ENCODE measurements at regions not wholly inside any gene's neighbourhood (a gene's known extent, or its start where the extent isn't known, plus 50 kb on each side); places are given as distances from the start of the nearest gene placed in this dataset.
"Not testable (repeated sequence)": the region's sequence is repeated elsewhere in the genome, so short reads cannot be mapped to it uniquely, and the experiment has no call there.

DNA sequence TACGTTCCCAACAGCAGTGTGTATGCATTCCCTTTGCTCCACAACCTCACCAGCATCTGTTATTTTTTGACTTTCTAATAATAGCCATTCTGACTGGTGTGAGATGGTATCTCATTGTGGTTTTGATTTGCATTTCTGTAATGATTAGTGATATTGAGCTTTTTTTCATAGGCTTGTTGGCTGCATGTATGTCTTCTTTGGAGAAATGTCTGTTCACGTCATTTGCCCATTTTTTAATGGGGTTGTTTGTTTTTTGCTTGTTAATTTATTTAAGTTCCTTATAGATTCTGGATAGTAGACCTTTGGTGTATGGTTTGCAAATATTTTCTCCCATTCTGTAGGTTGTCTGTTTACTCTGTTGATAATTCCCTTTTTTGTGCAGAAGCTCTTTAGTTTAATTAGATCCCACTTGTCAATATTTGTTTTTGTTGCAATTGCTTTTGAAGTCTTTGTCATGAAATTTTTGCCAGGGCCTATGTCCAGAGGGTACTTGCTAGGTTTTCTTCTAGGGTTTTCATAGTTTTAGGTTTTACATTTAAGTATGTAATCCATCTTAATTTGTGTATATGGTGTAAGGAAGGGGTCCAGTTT is 141.5 kb upstream of the PGRMC2 start:
- not testable (repeated sequence) for H3K36me3 Mint-ChIP-seq (ENCODE audit: insufficient read depth, unreplicated experiment); H3K27ac Mint-ChIP-seq (ENCODE audit: low read depth, unreplicated experiment); DNase-seq (ENCODE audit: unreplicated experiment); H3K27me3 Mint-ChIP-seq (ENCODE audit: insufficient read depth, unreplicated experiment); H3K9me3 Mint-ChIP-seq (ENCODE audit: unreplicated experiment); H3K4me3 Mint-ChIP-seq (ENCODE audit: unreplicated experiment); BruUV-seq (replicated peaks)
- H3K4me1 Mint-ChIP-seq (ENCODE audit: insufficient read depth, unreplicated experiment) = peaks cover 19% of the 10 kb centered on the region
- CTCF ChIA-PET = interaction anchor here (0.6 to 4.7 kb wide), 8 partner anchors 10 to 237 kb away, joined by 3 to 21 read pairs (median 4); no protein-coding TSS in a partner anchor
- intact Hi-C loops (cut with micrococcal nuclease) = loop anchor here (5.0 to 10.0 kb wide), 2 partner anchors 142 to 204 kb away; partner anchors contain the start of gene PGRMC2
- POLR2A ChIA-PET = interaction anchor here (1.1 to 4.8 kb wide), 2 partner anchors 42 to 137 kb away, joined by 3 to 45 read pairs; no protein-coding TSS in a partner anchor

DNA sequence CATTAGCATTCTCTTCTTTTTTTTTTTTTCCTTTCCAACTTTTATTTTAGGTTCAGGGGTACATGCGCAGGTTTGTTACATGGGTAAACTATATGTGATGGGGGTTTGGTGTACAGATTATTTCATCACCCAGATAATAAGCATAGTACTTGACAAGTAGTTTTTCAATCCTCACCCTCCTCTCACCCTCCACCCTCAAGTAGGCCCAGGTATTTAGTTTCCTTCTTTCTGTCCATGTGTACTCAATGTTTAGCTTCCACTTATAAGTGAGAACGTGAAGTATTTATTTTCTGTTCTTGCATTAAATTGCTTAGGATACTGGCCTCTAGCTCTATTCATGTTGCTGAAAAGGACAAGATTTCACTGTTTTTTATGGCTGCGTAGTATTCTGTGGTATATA is 140.8 kb upstream of the PGRMC2 start:
- intact Hi-C loops (cut with micrococcal nuclease) = loop anchor here (1.0 to 10.0 kb wide), 4 partner anchors 141 to 435 kb away; partner anchors contain the start of gene PGRMC2
- POLR2A ChIA-PET = interaction anchor here (1.0 to 4.8 kb wide), 9 partner anchors 9 to 384 kb away, joined by 3 to 45 read pairs (median 3); partner anchors contain the start of gene PGRMC2
- H3K4me3 Mint-ChIP-seq (ENCODE audit: unreplicated experiment) = peak overlapping the region; percentile 47
- no peak overlapping the region for H3K27ac Mint-ChIP-seq (ENCODE audit: low read depth, unreplicated experiment)
- no peaks in the 10 kb centered on the region for H3K27me3 Mint-ChIP-seq (ENCODE audit: insufficient read depth, unreplicated experiment)
- no peaks in the 10 kb centered on the region for H3K9me3 Mint-ChIP-seq (ENCODE audit: unreplicated experiment)
- CTCF ChIA-PET = interaction anchor here (0.6 to 4.7 kb wide), 24 partner anchors 9 to 435 kb away, joined by 3 to 21 read pairs (median 4); no protein-coding TSS in a partner anchor
- H3K4me1 Mint-ChIP-seq (ENCODE audit: insufficient read depth, unreplicated experiment) = peaks cover 22% of the 10 kb centered on the region
- TF ChIP-seq, protein P1, sequence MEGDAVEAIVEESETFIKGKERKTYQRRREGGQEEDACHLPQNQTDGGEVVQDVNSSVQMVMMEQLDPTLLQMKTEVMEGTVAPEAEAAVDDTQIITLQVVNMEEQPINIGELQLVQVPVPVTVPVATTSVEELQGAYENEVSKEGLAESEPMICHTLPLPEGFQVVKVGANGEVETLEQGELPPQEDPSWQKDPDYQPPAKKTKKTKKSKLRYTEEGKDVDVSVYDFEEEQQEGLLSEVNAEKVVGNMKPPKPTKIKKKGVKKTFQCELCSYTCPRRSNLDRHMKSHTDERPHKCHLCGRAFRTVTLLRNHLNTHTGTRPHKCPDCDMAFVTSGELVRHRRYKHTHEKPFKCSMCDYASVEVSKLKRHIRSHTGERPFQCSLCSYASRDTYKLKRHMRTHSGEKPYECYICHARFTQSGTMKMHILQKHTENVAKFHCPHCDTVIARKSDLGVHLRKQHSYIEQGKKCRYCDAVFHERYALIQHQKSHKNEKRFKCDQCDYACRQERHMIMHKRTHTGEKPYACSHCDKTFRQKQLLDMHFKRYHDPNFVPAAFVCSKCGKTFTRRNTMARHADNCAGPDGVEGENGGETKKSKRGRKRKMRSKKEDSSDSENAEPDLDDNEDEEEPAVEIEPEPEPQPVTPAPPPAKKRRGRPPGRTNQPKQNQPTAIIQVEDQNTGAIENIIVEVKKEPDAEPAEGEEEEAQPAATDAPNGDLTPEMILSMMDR (IDR thresholded peaks at IDR 0.05; ENCODE audit: unreplicated experiment) = no peak
- H3K36me3 Mint-ChIP-seq (ENCODE audit: insufficient read depth, unreplicated experiment) = peaks cover 6% of the 10 kb centered on the region
- no peak for DNase-seq (ENCODE audit: unreplicated experiment)
- no TSS peak for BruUV-seq (replicated peaks)

DNA sequence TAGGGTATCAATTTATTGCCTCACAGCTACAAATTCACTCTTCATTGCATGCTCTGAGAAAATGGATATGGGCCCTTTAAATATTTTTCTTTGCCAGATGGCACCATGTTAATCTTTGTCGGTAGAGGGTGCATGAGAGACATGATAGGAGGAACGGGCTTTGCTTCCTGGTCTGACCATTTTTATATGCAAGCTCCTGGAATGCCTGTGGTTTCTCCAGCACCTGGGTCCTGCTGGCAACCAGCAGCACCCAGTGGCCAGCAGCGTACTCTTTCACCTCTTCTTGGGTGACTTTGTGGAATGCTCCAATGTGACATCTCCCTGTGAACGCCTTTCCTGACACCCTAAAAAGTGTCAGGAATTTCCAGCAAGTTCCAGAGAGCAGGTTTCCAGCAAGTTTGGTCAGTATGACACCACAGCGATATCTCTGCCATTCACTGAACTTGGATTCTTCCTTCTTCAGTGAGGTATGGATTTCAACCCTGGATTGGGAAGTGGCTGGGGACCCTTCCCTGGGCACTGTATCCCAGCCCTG is 140.3 kb upstream of the PGRMC2 start:
- Mint-ChIP-seq H3K4me3 (ENCODE audit: unreplicated experiment) (peak overlapping the region; percentile 47), H3K36me3 (ENCODE audit: insufficient read depth, unreplicated experiment) (peaks cover 6% of the 10 kb centered on the region), H3K27ac (ENCODE audit: low read depth, unreplicated experiment) (no peak overlapping the region), H3K4me1 (ENCODE audit: insufficient read depth, unreplicated experiment) (peaks cover 22% of the 10 kb centered on the region), H3K27me3 (ENCODE audit: insufficient read depth, unreplicated experiment) (no peaks in the 10 kb centered on the region), H3K9me3 (ENCODE audit: unreplicated experiment) (no peaks in the 10 kb centered on the region)
- TF ChIP-seq, protein P1 (IDR thresholded peaks at IDR 0.05; ENCODE audit: unreplicated experiment) = peak; percentile 42
- intact Hi-C loops (cut with micrococcal nuclease) = loop anchor here (1.0 to 10.0 kb wide), 5 partner anchors 141 to 435 kb away; partner anchors contain the start of genes JADE1 and PGRMC2
- ChIA-PET CTCF (interaction anchor here (0.6 to 4.7 kb wide), 43 partner anchors 9 to 441 kb away, joined by 3 to 21 read pairs (median 4); partner anchors contain the start of gene JADE1), POLR2A (interaction anchor here (0.6 to 4.8 kb wide), 12 partner anchors 8 to 384 kb away, joined by 3 to 45 read pairs (median 4); partner anchors contain the start of gene PGRMC2)
- DNase-seq (ENCODE audit: unreplicated experiment) = peak; percentile 88
- no TSS peak for BruUV-seq (replicated peaks)

DNA sequence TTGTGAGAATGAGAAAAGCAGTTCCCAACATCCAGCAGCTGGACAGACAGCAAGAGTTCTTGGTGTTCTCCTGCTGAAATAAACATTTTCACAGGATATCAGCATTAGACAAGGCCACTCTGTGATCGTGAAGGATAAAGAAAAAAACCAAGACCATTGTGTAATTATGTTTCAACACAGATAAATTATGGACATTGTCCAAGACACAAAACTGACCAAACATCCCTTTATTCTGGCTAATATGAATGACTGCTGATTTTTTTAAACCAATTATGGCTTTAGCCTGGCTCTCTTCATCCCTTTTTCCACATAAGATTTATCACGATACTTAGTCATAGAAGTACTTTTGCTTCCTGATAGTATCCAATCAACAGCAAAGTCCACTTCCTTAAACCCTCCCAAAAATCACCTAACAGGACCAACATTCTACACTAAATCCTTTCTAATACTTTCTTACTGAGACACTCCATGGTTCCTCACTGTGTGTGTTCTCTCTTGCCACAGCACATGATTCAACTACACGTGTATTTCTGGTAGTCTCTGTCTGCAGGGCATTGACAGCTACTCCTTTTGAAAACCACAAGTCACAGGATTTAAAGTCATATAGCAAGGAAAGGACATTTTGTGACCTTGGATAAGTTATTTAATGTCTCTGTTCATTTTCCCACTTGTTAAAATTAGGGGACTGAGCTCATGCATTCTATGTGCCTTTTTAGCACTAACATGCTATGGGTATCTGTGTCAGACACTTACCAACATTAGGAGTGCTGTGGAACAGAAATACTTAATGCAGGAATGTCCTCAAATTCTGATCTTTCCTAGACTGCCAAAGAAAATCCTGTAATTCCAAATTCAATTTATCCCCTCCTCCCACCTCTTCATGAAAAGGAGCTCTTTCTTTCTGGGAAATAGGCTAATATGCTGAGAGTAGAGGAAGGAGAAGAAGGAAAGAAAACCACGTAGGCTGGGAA is 137.2 kb upstream of the PGRMC2 start:
- Mint-ChIP-seq H3K4me1 (ENCODE audit: insufficient read depth, unreplicated experiment) (peaks cover 22% of the 10 kb centered on the region), H3K36me3 (ENCODE audit: insufficient read depth, unreplicated experiment) (peaks cover 6% of the 10 kb centered on the region), H3K27ac (ENCODE audit: low read depth, unreplicated experiment) (peak overlapping the region; percentile 28), H3K4me3 (ENCODE audit: unreplicated experiment) (no peak overlapping the region), H3K27me3 (ENCODE audit: insufficient read depth, unreplicated experiment) (no peaks in the 10 kb centered on the region), H3K9me3 (ENCODE audit: unreplicated experiment) (no peaks in the 10 kb centered on the region)
- peak; percentile 31 for DNase-seq (ENCODE audit: unreplicated experiment)
- CTCF ChIA-PET = interaction anchor here (0.6 to 1.9 kb wide), 12 partner anchors 8 to 438 kb away, joined by 3 to 10 read pairs (median 5); no protein-coding TSS in a partner anchor
- intact Hi-C loops (cut with micrococcal nuclease) = loop anchor here (5.0 to 10.0 kb wide), 2 partner anchors 138 to 200 kb away; partner anchors contain the start of gene PGRMC2
- no TSS peak for BruUV-seq (replicated peaks)
- POLR2A ChIA-PET = interaction anchor here (0.6 to 4.8 kb wide), 7 partner anchors 11 to 364 kb away, joined by 3 to 45 read pairs (median 4); partner anchors contain the start of genes LARP1B and PGRMC2
- TF ChIP-seq, protein P1 (IDR thresholded peaks at IDR 0.05; ENCODE audit: unreplicated experiment) = no peak

DNA sequence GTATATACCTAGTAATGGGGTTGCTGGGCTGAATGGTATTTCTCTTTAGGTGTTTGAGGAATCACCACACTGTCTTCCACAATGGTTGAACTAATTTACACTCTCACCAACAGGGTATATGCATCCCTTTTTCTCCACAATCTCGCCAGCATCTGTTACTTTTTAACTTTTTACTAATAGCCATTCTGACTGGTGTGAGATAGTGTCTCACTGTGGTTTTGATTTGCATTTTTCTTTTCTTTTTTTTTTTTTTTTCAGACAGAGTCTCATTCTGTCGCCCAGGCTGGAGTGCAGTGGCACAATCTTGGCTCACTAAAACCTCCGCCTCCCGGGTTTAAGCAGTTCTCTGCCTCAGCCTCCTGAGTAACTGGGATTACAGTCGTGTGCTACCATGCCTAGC is 134.7 kb upstream of the PGRMC2 start:
- peaks cover 20% of the 10 kb centered on the region for H3K4me1 Mint-ChIP-seq (ENCODE audit: insufficient read depth, unreplicated experiment)
- H3K36me3 Mint-ChIP-seq (ENCODE audit: insufficient read depth, unreplicated experiment); DNase-seq (ENCODE audit: unreplicated experiment); H3K4me3 Mint-ChIP-seq (ENCODE audit: unreplicated experiment); H3K27me3 Mint-ChIP-seq (ENCODE audit: insufficient read depth, unreplicated experiment); H3K9me3 Mint-ChIP-seq (ENCODE audit: unreplicated experiment); H3K27ac Mint-ChIP-seq (ENCODE audit: low read depth, unreplicated experiment); BruUV-seq (replicated peaks): not testable (repeated sequence)
- ChIA-PET POLR2A (interaction anchor here (1.5 kb wide), 1 partner anchor 134 kb away, joined by 3 read pairs; the partner anchor contains the start of gene PGRMC2), CTCF (interaction anchor here (0.6 to 1.0 kb wide), 2 partner anchors 226 to 441 kb away, joined by 3 to 4 read pairs; no protein-coding TSS in a partner anchor)
- intact Hi-C loops (cut with micrococcal nuclease) = loop anchor here (10.0 kb wide), 1 partner anchor 197 kb away; no protein-coding TSS in a partner anchor

Data from MCF 10A (cell line).